NCI-H2171 (cell line): ENCODE measurements at regions not wholly inside any gene's neighbourhood (a gene's known extent, or its start where the extent isn't known, plus 50 kb on each side); places are given as distances from the start of the nearest gene placed in this dataset.

Source experiments
- DNase-seq: peaks from one replicate; lab custom pipeline; 2025; lab: John Stamatoyannopoulos, UW

DNA sequence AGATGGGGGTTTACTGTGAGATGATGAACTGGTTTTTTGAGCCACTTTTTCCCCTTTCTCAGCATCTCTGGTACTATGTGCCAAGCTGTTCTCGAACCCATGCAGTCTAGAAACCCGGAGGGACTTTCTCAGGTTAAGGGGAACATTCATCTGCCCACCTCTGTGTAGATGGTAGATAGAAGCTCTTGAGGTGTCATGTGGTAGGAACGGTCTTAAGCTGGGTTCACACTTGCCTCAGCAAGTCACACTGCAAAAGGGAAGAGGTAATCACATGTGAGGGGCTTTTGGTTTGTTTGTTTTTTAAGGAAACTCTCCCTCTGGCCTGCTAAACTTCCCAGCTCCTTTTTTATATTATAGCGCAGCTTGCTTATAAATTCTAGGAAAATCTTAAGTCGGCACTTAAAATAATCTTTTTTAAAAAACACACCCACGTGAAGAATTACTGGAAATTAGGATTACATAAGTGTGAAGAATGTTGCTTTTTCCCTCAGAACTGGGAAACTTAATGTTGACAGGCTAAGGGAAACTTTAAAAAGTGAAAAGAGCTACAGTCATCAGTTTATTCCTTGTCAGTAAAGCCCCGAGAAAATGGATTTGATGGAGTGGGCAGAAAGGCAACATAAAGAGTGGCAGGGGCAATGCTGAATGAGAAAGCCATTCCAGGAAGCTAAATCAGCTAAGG, 430.3 kb downstream of the ARHGEF28 start:
- no peak for DNase-seq

DNA sequence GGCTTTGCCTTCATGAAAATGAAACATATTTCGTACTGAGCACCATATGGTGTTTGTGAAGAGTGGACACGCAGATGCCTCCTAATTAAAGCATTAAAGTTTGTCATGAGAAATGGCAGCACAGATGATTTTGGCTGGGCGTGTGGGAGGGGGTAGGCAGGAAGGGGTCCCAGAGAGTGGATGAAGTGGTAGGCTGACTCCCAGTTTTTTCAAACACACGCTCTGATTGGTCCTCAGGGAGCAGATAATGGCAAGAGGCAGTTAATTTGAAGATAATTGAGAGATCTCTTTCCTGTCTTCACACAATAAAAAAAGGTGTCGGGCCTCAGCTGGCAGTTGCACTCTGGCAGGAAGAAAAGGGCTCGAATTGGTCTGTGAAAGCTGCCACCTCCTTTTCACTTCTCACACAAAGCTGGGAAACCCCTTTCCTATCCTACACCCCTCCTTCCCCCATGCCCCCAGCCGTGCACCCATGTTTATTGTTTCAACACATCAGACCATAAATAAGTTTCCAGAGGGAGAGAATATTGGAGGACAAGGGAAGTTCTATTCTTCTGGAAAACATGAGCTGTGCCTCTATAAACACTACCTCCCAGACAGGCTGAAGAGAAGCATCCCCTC, 429.6 kb downstream of the ARHGEF28 start:
- DNase-seq = peak; percentile 84

DNA sequence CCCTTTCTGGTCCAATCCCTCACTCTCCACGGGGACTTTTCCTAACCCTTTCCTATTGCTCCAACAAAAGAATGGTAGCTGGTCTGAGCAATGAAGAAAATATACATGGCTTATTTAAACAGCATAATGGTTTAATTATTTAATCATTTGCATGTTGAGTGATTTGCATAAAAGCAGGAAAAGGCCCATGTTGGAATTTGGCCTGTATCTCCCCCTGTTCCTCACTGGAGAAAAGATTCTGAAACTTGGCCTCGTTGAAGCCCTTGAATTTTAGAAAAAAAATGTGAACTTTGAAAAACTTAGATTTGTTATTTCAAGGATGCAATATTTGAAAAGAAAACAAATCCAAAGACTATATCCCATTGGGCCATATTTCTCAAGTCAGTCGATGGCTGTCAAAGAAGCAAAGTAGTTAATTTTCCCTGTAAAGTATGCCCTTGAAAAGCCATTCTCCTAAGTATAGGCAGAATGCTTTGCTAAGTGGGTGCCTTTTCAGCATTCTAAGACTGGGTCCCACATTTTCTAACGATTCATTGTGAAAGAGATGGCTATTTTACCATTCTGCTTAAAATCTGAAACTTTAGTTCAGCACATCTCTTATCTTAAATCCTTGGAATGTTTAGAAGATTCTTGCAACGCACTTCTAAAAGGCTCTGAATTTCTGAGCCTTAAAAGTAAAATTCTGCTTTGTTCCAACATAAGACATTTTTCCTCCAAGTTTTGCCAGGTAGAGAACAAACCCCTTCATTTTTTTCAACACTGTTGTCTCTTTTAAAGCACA, 428.8 kb downstream of the ARHGEF28 start:
- no peak for DNase-seq

DNA sequence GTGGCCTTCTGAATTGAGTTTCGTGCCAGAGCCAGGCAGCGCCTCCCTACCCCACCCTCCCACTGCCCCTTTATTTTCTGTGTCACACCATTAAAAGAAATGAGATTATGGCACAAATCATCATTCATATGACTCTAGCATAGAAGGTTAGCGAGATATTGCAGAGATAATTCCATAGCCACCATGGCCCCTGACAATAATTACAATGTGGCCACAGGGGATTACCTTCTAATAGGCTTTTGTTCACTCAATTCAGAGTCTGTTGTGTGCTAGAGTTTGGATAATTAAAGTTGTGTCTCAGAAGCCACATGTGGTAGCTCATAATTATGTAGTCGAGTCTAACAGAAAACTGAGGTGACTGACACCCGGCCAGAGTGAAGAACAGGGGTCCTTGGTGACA, 428.1 kb downstream of the ARHGEF28 start:
- no peak for DNase-seq

DNA sequence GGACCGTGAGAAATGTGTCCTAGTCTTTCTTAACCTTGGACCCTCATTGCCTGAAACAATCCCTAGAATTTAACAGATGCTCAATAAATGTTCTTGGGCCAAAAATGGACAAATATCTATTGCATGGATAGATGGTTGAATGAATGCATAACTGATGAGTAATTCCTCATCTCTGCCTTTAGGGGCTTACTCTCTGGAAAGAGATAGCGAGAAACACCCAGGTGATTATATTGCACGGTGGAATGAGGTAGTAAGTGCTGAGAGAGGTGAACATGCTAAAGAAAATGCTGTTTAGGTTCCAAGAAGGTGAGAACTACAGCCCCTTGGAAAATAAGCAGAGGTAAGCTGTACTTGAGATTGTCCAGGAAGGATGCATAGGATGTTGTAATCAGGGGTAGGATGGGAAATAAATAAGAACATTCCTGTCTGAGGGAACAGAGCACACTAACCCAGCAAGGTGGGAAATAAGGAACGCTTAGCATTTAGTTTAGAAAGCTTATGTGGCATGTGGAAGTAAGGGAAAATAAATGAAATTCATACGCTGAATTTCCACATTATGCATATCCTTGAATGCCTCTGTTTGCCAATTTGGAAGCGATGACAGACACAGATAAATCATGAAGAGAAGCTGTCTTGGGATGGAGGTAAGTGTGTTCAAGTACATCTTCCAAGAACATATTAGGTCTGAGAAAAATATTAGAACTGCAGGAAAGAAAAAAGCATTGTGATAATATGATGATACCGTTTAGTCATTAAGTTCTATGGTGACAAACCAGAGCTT, 426.6 kb downstream of the ARHGEF28 start:
- DNase-seq = no peak

DNA sequence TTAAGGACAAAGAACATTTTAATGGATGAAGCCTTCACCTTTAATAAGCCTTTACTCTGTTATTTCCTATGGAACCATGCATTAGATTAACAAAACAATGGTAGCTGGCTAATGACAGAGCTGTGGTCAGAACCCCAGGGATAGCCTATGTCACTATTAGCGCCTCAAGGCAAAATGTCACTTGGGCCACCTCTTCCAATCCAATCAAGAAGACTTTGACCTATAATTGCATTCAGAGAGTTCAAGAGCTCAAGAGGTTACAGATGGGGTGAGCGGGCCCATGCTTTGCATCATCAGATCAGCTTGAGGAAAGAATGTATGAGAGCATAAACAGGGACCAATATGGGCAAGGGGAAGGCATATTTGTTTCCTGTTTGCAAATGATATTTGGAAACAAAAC, 425.1 kb downstream of the ARHGEF28 start:
- DNase-seq = no peak

DNA sequence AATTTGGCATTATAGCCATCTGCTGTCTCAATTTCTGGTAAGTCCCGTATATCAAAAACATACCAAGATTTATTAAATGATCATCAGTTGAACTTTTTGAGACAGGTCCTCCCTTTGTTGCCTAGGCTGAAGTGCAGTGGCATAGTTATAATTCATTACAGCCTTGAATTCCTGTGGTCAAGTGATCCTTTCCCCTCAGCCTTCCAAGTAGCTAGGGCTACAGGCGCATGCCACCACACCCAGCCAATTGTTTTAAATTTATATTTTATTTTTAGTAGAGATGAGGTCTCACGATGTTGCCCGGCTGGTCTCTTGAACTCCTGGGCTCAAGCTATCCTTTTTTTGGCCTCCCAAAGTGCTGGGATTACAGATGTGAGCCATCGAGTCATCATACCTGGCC, 418.9 kb downstream of the ARHGEF28 start:
- DNase-seq = no peak

DNA sequence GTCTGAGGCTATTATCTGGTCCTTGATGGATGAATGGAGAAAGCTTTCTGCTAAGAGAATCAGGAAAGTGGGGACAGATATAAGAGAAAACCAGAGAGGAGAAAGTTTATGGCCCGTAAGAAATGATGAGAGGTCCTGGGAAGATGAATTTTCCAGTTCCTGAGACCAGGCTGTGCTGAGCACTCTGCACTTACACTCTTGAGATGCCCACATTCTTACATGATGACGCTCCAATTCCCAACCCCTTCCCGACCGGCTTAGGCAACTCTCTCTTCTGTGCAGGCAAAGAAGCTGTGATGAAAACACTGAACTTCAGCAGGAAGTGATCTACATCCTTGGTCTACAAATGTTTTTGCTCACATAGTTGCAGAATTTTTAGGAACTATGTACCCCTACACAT, 417.0 kb downstream of the ARHGEF28 start:
- no peak for DNase-seq

DNA sequence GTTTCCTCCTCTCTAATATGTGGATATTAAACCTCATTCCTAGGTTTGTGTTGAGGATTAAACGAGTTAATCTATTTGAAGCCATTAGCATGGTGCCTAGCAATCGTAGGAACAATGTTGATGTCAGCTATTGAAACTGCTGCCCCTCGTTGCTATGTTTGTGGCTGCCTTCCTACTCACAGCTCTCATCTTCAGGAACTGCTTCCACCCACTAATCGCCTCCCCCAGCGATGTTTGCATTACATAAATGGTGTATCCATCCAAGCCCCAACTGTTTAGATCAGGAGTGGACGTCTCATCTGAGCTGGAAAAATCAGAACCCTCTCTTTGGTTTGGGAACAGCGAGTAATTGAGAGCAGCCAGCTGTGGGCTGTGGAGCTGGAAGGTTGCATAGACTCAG, 416.6 kb downstream of the ARHGEF28 start:
- no peak for DNase-seq

DNA sequence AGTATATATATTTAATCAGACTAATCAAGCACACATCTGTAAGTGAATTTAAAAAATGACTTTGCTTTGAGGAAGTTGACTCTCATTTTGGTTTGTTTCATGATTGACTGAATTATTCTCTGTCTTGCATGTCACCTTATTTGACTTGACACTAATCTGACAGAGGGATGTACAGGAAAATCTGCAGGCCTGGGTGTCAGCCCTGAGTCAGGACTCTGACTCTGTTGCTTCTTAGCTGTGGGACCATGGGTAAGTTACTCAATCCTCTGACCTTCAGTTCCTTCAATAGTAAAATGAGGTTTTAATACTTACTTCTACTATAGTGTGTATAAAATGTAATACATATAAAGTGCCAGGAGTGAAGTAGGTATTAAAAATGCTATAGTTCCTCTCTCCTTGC, 415.9 kb downstream of the ARHGEF28 start:
- DNase-seq = no peak

DNA sequence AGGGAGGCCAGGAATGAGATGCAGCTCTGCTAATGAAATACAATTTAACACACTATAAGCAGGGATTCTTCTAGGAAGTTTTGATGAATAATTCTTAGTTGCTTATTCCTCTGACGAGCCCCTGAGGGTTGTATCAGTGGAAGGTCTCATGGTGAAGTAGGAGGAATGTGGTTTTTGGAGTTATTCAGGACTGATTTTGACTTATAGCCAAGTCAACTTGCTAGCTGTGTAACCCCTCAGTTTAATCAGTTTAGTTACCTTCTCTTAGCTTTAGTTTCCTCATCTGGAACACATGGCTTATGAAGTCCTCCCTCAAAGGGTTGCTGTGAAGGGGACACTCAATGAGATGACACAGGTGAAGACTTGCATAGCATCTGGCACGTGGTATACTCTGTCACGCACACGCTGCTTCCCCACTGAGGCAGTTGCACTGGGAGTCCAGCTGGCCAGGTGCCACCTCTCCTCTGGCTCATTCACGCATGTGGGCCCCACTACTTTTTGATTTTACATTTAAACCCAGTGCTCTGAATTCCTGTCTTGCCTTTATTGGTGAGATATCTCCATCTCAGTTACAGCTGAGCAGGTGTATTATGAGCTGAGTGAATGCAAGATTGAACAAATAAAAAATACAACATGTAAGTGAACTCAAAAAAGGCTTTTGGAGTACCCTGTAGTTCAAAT, 415.0 kb downstream of the ARHGEF28 start:
- DNase-seq = no peak

DNA sequence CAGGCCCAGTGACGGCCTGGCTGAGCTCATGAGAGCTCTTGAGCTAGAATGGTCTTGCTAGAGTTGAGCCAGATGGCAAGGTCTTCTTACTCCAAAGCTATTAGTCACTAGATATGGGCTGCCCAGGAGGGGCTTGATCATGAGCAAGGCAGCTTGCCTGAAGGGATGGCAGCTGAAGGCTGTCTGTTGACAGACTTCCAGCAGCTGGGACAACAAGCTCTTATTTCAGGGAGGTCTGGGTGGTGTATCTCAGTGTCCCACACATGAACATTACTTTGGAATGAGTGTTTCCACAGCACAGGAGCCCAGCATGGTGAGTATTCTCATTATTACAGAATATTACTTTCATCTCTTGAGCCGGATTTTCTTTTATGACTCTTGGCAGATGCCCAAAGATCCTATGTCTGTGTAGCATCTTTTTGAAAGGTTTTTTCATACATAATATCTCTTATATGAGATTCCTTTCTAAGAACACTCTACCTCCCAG, 414.1 kb downstream of the ARHGEF28 start:
- peak; percentile 47 for DNase-seq

DNA sequence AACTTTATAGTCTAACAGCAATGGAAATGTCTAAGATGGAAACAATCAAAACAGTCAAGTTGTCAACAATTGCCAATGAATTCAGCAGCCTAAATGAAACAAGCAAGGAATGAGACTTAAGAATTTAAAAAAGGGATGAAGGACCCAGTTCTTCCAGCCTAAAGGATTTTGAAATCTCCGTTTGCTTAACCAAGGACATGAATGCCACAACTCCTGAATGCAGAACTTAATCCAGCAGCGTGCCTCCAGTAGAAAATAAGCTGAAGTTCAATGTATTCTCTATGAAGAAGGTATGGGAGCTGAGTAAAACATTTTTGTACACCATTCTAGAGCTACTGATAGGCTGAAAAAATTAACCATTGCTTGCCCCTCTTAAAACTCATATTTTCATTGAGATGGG, 411.3 kb downstream of the ARHGEF28 start:
- DNase-seq = no peak

DNA sequence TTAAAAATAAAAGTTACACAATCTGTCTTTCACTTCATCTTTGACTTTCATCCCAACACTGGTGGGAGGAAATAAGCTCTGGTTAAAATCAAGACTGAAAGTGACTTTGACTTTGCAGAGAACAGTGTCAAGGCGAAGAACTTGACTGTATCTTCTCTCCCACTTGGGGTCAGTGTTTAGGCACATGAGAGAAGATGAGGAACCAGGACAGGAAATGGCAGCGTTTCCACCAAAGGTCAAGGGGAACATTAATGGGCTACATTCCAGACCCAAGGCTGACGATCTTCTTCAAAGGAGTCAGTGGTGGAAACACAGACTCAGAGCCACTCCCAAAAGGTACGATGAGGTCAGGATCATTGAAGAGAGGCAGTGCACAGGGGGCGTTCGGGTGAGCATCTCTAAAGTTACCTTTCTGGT, 409.5 kb downstream of the ARHGEF28 start:
- DNase-seq = no peak

DNA sequence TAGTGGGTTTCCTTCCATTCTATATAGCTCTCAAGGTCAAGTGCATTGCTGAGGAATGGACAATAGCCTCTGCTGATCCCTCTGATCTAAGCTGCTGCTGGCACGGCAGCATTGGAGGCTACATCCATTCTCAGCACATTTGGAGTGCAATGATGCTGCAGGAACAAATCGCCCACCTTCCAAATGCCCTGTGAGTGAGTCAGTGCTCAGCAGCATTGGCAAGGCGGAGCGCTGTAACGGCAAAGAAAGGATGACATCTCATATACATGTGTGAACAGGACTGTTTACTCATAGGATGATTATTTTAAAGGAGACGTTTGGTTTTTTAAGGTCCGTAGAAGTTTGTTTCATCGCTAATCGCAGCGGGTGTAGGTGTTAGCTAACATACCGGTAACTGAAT, 408.7 kb downstream of the ARHGEF28 start:
- DNase-seq = no peak

DNA sequence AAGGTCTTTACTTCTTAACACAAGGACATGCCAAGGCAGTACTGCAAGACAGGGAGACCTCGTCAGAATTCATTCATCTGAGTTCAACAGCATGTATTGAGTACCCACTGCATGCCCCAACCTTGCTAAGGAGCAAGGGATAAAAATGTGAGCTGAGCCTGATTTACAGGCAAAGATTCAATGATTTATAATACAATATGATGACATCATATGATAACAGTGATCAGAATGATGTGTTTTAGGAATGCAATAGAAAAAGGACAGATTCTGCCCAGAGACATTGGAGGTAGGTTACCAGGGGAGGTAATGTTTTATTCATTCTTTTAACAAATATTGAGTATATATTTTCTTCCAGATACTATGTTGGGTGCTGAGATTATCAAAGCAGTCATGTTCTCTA, 406.6 kb downstream of the ARHGEF28 start:
- no peak for DNase-seq

DNA sequence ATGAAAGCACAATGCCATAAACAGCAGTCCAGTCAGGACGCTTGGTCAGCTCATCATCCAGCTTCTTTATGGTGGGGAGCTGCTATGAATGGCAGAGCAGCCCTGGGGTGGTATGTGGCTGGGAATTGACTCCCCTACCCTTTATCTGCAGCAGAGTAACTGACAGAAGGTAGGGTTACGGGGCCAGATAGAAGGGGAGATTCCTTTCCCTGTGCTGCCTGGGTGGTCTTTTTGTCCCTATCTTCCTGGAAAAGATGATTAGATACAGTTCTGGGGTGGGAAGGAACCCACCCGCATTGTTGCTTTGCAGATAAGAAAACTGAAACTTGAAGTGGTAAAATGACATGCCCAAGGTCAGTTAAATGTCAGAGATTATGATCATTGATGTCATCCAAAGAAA, 405.5 kb downstream of the ARHGEF28 start:
- no peak for DNase-seq

DNA sequence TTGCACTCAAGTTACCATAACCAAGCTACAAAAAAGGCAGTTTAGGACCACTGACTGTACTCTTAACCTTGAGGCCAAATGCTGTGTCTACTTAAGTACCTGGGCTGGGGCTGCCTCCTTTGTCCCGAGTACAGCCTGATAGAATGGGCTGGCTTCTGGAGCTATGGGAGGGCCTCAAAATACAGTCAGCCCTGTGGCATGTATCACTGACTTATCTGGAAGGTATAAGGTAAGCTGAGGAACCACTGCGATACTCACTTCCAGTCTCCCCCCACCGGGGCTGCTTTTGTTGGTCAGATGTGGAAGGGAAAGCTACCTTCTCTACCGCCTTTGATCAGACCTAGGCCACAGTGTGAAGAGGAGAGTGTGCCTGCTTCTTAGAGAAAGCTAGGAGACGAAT, 404.8 kb downstream of the ARHGEF28 start:
- DNase-seq = no peak

DNA sequence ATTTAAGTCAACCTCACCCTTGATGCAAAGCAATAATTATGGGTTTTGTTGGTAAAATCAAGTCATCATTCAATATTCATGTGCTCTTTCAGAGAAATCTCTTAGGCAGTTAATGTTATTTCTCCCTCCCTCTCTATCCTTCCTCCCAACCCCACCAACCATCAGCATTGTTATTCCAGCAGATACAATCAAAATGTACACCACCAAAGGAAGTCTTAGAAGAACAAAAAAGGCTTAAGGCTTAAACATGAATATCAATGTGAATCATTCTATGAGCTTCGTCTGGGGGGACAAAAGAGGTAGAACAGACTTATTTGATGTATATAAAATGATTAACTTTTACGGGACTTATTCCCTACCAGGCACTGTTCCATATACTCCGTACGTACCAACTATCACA, 404.4 kb downstream of the ARHGEF28 start:
- no peak for DNase-seq

DNA sequence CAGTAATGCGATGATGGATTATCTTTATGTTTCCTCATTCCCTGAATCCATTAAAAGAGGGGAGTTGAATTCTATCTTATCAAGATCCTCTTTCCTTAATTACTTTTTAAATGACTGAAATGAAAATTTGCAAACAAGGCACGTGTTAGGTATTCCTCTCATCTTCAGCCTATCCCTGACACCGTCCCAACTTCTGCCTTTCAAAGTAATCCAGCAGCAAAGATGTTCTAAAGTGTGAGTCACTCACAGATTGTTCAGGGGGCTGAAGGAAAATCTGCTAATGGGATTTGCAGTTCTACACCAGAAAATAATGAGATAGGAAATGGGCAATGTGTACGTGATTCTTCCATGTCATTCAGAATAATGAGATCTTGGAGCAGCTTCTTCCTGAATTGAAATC, 403.0 kb downstream of the ARHGEF28 start:
- no peak for DNase-seq

DNA sequence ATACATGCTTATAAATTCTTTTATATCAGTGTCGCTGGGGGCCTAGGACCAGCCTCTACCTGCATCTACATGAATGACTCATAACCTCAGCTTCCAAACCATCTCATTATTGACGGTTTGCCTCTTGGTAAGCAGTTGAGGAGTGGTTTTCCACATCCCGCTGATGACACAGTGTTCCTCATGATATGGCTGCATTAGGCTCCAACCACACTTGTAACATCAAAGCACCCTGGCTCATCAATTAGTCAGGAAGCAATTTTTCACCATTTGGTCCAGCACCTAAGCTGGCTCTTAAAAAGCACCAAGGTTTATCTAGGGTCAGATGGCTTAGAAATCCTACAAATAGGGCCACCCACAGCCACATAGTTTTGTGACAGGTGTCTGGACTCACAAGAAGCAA, 402.4 kb downstream of the ARHGEF28 start:
- no peak for DNase-seq
